Fibroblast of gingiva (primary cell): ENCODE measurements at regions not wholly inside any gene's neighbourhood (a gene's known extent, or its start where the extent isn't known, plus 50 kb on each side); places are given as distances from the start of the nearest gene placed in this dataset.
"Not testable (repeated sequence)": the region's sequence is repeated elsewhere in the genome, so short reads cannot be mapped to it uniquely, and the experiment has no call there.

Source experiments
- DNase-seq: peaks from one replicate; pipeline ENCODE4 v3.0.0-alpha.2; 2011; ENCODE audit warnings: low read depth

DNA sequence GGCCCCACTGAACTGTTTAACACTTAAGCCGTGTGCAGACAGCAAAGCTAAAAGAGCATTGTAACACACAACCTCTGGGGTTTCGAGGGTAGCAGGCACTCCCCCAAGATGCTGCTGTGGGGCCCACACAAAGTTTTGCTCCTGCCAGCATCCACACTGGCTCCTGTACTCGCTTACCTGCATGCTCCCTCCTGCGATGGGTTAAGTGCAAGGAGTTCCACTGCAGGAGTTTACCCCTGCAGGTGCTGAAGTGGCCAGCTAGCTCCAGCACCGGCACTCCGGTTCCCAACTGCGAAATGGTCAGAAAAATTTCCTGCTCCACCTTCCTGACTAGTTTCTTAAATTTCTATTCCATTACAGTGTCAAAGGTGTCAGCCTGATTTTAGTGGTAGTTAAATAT, 443.5 kb downstream of the PCDH10 start:
- no peak for DNase-seq

- no peak for DNase-seq
Measured at GRCh38 chr4:133592106-133592505, 443.0 kb downstream of the PCDH10 start.

- no peak for DNase-seq
Measured at GRCh38 chr4:133588306-133588705, 439.2 kb downstream of the PCDH10 start.

- no peak for DNase-seq
Measured at GRCh38 chr4:133585323-133585722, 436.2 kb downstream of the PCDH10 start.

- DNase-seq, result no peak
Measured at GRCh38 chr4:133584714-133585113, 435.6 kb downstream of the PCDH10 start.

GRCh38 chr4:133581996-133582619, 433.0 kb downstream of the PCDH10 start:
- peak; percentile 16 for DNase-seq

DNA sequence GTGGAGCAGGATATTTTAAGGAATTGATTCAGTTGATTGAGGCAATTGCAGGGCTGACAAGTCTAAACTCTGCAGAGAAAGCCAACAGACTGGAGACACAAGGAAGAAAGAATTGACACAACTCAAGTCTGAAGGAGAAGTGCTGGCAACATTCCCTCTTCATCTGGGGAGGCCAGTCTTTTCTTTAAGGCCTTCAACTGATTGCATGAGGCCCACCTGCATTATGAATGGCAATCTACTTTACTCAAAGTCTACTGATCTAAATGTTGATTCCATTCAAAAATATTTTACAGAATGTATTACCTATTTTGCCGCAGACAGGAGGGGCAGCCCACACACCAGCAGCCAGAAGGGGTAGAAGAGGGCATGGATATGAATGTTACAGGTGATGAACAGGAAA, 425.2 kb downstream of the PCDH10 start:
- no peak for DNase-seq

DNA sequence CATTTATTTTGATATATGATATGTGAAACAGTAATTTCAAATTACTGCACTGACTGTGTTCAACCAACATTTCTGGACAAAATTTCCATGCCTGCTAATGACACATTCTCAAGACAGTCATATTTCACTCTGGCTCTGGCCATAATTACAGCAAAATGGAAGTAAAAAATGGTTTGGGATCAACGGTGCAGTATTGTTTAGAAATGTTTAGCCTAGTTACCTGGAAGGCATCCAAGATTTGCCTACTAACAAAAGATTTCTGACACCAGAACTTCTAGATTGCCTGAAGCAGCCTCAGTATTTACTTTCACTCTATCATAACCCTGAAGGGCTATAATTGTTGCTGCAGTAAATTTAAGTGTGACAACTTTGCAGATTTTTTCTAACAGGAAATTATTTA, 416.3 kb downstream of the PCDH10 start:
- DNase-seq, result peak; percentile 66

DNA sequence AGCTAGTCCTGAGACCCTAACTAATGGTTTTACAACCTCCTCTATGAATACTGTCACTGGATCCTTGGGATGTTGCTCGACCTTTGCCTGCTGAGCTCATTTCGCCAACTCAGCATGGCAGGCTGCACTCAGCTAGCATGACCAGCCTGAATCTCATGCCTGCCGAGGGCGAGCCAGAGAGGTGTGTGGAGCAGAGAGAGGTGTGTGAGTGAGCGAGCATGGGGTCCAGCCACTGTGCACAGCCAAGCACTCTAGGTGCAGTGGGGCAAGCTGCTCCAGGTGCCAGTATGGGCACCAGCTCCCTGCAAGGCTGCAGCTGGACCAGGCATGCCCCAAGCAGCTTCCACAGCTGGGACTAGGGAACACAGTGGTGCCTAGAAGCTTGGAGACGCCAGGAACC, 410.9 kb downstream of the PCDH10 start:
- DNase-seq, result no peak

DNA sequence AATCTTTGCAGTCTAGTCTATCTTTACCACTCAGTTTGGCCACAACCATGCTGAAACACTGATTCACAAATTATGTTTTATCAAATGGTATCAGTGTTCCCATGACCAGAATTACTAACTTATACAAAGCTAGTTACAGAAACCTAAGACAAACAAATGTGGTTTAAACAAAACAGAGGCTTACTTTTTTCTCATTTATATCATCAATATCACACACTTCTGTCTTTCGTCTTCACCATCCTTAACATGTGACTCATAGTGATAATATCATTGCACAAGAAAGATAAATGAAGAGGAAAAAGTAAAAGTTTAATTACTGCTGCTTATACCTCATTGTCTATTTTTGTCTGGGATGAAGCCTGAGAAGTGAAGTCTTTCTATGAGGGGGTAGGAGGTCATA, 406.6 kb downstream of the PCDH10 start:
- DNase-seq, result no peak

DNA sequence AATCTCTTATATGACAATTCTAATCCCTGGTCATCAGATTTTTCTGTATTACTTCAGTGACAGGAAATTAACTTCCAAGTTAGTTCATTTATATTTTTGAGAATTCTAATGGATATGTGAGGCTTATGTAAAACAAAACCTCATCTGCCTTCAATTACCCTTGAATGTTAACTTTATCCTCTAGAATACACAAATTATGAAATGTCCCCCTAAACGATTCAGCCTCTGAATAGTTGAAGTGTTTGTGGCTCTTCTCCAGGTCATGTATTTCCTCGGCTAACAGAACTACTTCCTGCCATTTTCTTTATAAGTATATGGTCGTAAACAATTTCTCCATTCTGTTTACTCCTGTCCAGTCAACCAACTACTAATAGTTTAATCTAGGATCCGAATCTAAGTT, 401.3 kb downstream of the PCDH10 start:
- DNase-seq, result peak; percentile 62

DNA sequence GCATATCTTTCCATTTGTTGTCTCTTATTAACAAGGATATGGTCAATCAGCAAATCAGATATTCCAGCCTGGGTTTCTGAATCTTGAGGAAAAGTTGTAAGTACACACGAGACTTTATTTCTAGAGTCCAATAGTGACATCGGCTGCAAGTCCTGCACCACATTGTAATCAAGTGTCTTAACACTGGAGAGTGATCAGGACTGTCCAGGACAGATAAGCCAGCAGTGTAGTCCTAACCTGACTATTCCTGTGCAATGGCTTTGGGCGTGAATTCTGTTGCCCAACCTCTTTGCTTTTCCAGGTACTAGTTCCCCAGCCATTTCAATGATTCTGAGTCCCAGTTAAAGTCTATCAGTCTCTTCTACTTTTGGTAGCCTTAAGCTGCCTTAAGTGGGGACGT, 395.0 kb downstream of the PCDH10 start:
- DNase-seq, result no peak

DNA sequence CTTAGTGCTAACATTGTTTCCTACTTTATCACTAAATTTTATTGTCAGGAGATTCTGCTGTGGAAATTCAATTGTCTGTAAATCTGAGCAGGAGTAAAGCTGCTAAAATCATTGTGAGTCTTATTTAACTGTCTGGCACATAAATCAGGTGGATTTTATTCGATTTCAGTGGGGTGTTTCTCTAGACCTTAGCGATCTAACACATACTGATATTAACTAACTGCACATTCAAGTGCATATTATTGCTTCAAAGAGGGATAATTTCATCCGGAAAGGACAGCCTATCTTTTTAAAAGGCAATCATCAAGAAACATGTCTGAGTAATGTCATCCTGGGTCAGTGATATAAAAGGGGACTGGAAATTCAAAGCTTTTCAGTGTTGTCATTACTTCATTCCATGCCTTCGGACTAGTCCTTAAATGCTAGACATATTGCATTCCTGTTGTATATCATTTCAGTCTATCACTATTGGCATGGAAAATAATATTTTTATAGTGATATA, 388.7 kb downstream of the PCDH10 start:
- no peak for DNase-seq

GRCh38 chr4:133534224-133534623, 385.1 kb downstream of the PCDH10 start:
- not testable (repeated sequence) for DNase-seq

- no peak for DNase-seq
Measured at GRCh38 chr4:133524369-133524768, 375.3 kb downstream of the PCDH10 start.

GRCh38 chr4:133513901-133514300, 364.8 kb downstream of the PCDH10 start:
- DNase-seq, result peak; percentile 25

DNA sequence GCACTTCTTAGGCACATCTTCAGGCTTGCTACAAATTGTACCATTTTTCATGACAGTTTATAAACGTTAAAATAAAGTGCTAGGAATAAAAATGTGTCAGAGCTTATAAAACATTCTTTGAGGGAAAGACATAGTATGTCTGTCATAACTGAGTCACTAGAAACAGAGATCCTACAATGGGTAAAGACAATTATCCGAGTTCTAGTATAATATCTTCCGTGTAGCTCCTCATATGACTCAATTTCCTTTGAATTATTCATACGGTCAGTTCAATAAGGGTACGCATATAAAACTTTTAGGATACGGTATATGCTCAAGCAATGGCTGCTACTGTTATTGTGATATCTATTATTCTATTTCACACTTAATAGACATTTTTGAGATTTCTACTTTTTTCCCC, 349.1 kb downstream of the PCDH10 start:
- no peak for DNase-seq

DNA sequence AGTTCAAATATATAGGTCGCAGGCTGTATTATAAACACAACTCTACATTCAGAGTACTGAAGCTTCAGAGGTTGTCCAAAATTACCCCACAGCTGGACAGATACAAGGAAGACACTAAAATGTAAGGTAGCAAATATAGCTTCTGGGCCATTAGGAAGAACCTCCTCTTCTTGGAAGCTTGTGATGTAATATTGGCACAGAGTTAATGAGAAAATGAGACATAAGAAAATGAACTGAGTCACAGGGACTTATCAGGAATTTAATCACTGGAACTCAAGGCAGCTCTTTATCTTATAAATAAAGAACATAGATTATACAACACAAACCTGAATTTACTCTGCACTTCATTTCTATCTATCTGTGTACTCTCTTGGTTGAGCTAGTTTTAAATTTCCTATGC, 344.7 kb downstream of the PCDH10 start:
- no peak for DNase-seq

GRCh38 chr4:133493241-133493640, 344.1 kb downstream of the PCDH10 start:
- no peak for DNase-seq

DNA sequence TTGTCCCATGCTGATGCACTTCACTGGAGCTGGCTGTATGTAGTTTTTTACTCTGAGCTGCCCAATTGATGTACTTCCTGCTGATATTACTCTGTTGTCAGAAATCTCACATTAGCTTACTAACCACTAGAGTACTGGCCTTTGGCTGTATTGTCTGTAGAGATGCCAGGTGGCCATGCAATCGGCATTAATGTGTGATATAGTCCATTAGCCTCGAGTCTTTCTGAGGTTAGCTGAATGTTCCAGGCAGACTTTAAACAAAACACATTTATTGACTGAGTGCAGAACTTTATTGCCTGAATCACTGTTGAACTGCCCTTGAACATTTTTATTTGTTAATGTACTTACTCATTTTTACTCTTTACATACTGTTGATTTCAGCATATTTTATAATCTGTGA, 335.2 kb downstream of the PCDH10 start:
- no peak for DNase-seq

GRCh38 chr4:133483600-133484246, 334.6 kb downstream of the PCDH10 start:
- peak; percentile 49 for DNase-seq

DNA sequence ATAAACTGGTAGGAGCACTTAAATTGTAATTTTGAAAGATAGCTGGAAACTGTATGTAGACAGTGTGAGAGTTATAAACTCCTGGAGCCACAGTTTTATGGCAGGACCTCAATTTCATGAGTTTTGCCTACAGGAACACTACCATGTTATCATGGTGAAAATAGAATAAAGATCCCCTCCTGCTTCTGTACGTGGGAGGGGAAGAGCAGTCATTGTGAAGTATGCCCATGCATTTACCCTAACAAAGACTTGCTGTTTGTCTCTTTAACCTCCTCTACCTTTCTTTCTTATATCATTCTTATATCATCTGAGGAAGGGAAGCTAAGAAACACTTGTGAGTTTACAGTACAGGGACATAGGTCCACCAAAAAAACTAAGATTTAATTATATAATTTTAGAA, 327.0 kb downstream of the PCDH10 start:
- DNase-seq, result no peak

DNA sequence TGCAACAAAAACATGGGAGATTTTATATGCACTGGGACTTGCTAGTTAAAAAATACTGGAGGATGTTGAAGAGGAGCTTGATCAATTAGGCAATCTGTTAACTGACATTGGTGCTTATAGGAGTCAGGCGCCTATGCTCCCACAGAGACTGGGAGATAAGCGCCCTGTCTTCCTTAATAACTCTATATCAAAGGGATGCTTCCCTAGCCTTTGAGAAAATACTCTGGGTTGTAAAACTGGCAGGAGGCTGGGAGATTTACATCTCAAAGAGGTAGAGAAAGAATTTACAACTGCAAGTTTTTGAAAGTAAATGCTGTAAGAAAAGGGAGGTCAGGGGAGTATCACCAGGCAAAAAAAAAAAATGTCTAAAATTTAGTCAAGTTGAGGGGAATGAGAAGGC, 325.4 kb downstream of the PCDH10 start:
- DNase-seq, result no peak

DNA sequence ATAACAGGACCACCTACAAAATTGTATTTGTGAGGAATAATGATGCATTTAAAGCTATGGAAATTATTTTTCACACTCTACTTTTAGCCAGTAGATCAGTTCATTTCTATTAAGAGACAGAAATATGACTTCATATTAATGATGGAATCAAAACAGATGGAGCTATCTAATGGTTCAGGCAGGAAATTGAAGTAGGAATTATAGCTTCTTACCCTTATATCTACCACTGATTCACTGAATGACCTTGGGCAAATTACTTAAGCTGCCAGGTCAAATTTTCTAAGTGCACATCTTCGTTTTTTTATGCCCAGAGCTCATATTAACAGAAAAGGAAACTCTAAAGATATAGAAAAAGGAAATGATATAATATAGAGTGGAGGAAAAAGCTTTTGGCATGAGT, 323.1 kb downstream of the PCDH10 start:
- DNase-seq, result no peak
